ENCODE measurements at regions not wholly inside any gene's neighbourhood (a gene's known extent, or its start where the extent isn't known, plus 50 kb on each side); places are given as distances from the start of the nearest gene placed in this dataset.

DNA sequence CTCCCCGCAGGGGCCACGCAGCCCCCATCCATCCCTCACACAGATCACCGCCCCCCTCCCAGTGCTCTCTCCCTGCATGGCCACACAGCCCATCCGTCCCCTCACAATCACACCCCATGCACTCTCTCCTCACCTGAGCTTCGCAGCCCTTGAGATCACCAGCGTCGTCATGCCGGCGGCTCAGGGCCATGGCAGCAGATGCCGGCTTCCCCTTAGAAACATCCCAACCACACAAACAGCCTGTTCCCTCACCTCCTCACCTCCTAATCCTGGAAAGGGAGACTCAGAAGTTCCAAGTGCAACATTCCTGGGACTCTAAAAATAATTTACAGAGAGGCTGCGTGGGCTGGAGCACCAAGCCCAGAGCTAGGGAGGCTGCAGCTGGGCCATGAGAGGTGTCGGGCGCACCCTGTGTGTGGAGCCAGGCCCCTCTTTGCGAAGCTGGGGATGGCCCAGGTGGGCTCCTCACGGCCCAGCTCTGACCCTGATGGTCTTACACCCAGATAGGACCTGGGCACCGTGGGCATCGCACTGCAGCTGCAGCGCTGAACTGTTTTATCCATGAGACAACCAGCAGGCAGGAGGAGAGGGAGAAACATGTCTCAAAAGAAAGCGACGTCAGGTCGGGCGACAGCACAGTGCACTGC lies 125.3 kb downstream of the DLL1 start:
- no peak overlapping the region for H3K4me3 ChIP-seq (ENCODE audit: control insufficient read depth, low read depth, low read length)
- TF ChIP-seq CTCF (conservative IDR thresholded peaks at IDR 0.05; ENCODE audit: control insufficient read depth, insufficient read depth, low read depth, low read length), result no peak
- DNase-seq (ENCODE audit: low read depth), result no peak

DNA sequence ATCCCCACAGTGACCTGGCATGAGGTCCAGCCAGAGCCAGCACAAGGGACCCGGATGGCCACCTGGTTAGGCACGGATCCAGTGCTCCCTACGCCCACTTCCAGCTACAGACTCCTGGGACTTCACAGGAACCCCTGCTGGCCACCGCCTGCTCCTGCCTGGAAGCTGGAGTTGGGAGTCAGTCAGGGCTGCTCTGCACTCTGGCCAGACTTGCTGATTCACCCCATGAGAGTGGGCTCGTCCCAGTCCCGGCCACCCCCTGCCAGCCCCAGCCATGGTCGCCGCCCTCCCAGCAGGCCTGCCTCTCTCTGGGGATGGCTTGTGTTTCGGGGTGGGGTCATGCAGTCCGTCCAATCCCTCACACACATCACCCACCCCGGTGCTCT lies 125.8 kb downstream of the DLL1 start:
- peak; percentile 0 for TF ChIP-seq CTCF (conservative IDR thresholded peaks at IDR 0.05; ENCODE audit: control insufficient read depth, insufficient read depth, low read depth, low read length)
- no peak overlapping the region for H3K4me3 ChIP-seq (ENCODE audit: control insufficient read depth, low read depth, low read length)
- DNase-seq (ENCODE audit: low read depth), result no peak

DNA sequence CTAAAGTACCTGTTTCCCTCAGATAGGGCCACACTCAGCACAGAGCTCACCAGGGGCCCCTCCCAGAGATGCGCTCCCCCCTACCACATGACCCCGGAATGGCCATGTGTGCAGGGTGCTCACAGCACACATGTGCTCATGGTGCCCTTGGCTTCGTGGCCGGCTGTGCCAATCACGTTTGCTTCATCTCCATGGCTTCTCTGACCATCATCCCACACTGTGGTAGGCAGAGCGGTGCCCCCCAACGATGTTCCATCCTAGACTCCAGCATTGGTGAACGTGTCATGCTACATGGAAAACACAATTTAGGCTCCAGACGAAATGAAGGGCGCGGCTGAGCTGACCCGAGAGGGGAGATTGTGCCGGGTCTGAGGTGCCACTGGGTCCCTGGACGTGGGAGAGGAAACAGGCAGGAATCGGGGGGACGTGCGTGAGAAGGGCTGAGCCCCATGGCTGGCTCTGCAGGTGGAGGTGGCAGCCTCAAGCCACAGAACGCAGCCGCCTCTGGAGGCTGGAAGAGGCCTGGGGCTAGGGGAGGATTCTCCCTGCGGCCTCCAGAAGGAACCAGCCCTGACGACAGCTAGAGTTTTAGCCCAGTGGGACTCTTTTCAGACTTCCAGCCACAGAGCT lies 126.5 kb downstream of the DLL1 start:
- DNase-seq (ENCODE audit: low read depth), result no peak
- no peak for TF ChIP-seq CTCF (conservative IDR thresholded peaks at IDR 0.05; ENCODE audit: control insufficient read depth, insufficient read depth, low read depth, low read length)

GRCh38 chr6:170163405-170164170 lies 127.3 kb downstream of the DLL1 start:
- TF ChIP-seq CTCF (conservative IDR thresholded peaks at IDR 0.05; ENCODE audit: control insufficient read depth, insufficient read depth, low read depth, low read length), result no peak
- no peak for DNase-seq (ENCODE audit: low read depth)
- H3K4me3 ChIP-seq (ENCODE audit: control insufficient read depth, low read depth, low read length), result no peak overlapping the region

More for the DNA sequence above, 126.5 kb downstream of the DLL1 start:
- H3K4me3 ChIP-seq (ENCODE audit: control insufficient read depth, low read depth, low read length), result no peak overlapping the region

- H3K4me3 ChIP-seq (ENCODE audit: control insufficient read depth, low read depth, low read length), result no peak overlapping the region
- no peak for DNase-seq (ENCODE audit: low read depth)
- no peak for TF ChIP-seq CTCF (conservative IDR thresholded peaks at IDR 0.05; ENCODE audit: control insufficient read depth, insufficient read depth, low read depth, low read length)
Measured at GRCh38 chr6:170162775-170163404, 128.0 kb downstream of the DLL1 start.

GRCh38 chr6:170162011-170162774 lies 128.7 kb downstream of the DLL1 start:
- H3K4me3 ChIP-seq (ENCODE audit: control insufficient read depth, low read depth, low read length), result no peak overlapping the region
- DNase-seq (ENCODE audit: low read depth), result no peak
- TF ChIP-seq CTCF (conservative IDR thresholded peaks at IDR 0.05; ENCODE audit: control insufficient read depth, insufficient read depth, low read depth, low read length), result no peak

Measured in fibroblast of mammary gland (primary cell).